Adrenal gland (tissue), 5 donors: ENCODE measurements at regions not wholly inside any gene's neighbourhood (a gene's known extent, or its start where the extent isn't known, plus 50 kb on each side); places are given as distances from the start of the nearest gene placed in this dataset.

Experiments
- POLR2A ChIP-seq, 2 donors: fragments of 450-650 bp; IDR thresholded peaks; one replicate each; pipeline ENCODE4 v1.6.1; 2017; ENCODE audit warnings: antibody characterized with exemption in 2 of 2, mild to moderate bottlenecking in 2 of 2, moderate library complexity in 1 of 2
- TF ChIP-seq, protein P1 (sequence below), 6 experiments: fragments of 450-650 bp in 4 of 6; fragments of 200-600 bp in 2 of 6; sonication (generic) in 1 of 6; IDR thresholded peaks; 1 replicate in 5 of 6; 2 replicates in 1 of 6; pipeline versions ENCODE4 v1.5.1 to v1.8.0; 2016 to 2021; ENCODE audit warnings: antibody characterized with exemption in 6 of 6, mild to moderate bottlenecking in 2 of 6, moderate library complexity in 1 of 6
- donor health status: DM: no; HTN: no; CAD: no.

DNA sequence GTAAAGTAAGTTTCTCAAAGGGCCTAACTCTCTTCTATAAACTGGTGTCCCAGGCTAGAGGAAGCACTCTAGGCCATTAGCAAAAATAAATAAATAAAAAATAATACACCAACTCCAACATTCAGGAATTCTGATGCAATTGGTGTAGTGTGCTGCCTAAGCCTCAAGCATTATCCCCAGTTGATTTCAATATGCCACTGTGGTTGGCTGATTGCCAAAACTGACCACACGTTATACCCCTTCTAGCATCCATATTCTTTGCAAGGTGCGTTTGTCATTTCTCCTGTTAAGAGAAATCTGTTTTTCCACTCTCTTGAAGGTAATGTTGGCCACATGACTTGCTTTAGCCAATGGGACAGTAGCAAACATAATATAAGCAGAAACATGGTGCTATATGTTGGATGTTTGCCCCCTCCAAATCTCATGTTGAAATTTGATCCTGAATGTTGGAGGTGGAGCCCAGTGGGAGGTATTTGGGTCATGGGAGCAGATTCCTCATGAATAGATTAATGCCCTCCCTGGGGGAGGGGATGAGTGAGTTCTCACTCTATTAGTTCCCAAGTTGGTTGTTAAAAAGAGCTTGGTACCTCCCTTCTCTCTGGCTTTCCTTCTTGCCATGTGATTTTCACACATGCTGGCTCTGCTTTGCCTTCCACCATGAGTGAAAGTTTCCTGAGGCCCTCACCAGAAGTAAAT lies 71.9 kb upstream of the PLCB4 start:
- TF ChIP-seq, protein P1, sequence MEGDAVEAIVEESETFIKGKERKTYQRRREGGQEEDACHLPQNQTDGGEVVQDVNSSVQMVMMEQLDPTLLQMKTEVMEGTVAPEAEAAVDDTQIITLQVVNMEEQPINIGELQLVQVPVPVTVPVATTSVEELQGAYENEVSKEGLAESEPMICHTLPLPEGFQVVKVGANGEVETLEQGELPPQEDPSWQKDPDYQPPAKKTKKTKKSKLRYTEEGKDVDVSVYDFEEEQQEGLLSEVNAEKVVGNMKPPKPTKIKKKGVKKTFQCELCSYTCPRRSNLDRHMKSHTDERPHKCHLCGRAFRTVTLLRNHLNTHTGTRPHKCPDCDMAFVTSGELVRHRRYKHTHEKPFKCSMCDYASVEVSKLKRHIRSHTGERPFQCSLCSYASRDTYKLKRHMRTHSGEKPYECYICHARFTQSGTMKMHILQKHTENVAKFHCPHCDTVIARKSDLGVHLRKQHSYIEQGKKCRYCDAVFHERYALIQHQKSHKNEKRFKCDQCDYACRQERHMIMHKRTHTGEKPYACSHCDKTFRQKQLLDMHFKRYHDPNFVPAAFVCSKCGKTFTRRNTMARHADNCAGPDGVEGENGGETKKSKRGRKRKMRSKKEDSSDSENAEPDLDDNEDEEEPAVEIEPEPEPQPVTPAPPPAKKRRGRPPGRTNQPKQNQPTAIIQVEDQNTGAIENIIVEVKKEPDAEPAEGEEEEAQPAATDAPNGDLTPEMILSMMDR (IDR thresholded peaks at IDR 0.05), result no peak
- no peak for TF ChIP-seq POLR2A (IDR thresholded peaks at IDR 0.05)
